HG02759 (cell line): ENCODE measurements at regions not wholly inside any gene's neighbourhood (a gene's known extent, or its start where the extent isn't known, plus 50 kb on each side); places are given as distances from the start of the nearest gene placed in this dataset.
"Not testable (repeated sequence)": the region's sequence is repeated elsewhere in the genome, so short reads cannot be mapped to it uniquely, and the experiment has no call there.

ENCODE experiments used
- ATAC-seq: cut with Tn5 transposase; IDR thresholded peaks from one replicate; pipeline ENCODE4 v1.9.1; 2021; ENCODE audit warnings: mild to moderate bottlenecking, moderate library complexity; ENCODE audit not compliant: unreplicated experiment

GRCh38 chr16:13453938-13454553 is 465.9 kb upstream of the ERCC4 start:
- ATAC-seq: no peak

GRCh38 chr16:13463619-13464018 is 456.3 kb upstream of the ERCC4 start:
- ATAC-seq: no peak

- no peak for ATAC-seq
These were observed 448.9 kb upstream of the ERCC4 start for GRCh38 chr16:13471036-13471435.

- no peak for ATAC-seq
These were observed 441.0 kb upstream of the ERCC4 start for GRCh38 chr16:13478991-13479390.

GRCh38 chr16:13479549-13479948 is 440.4 kb upstream of the ERCC4 start:
- no peak for ATAC-seq

GRCh38 chr16:13480801-13481200 is 439.2 kb upstream of the ERCC4 start:
- no peak for ATAC-seq

- ATAC-seq: no peak
These were observed 436.8 kb upstream of the ERCC4 start for GRCh38 chr16:13483121-13483520.

GRCh38 chr16:13489416-13489815 is 430.5 kb upstream of the ERCC4 start:
- not testable (repeated sequence) for ATAC-seq

GRCh38 chr16:13492046-13492445 is 427.9 kb upstream of the ERCC4 start:
- no peak for ATAC-seq

GRCh38 chr16:13503960-13504635 is 415.9 kb upstream of the ERCC4 start:
- no peak for ATAC-seq

- ATAC-seq: no peak
These were observed 412.4 kb upstream of the ERCC4 start for GRCh38 chr16:13507530-13507929.

- no peak for ATAC-seq
These were observed 409.4 kb upstream of the ERCC4 start for GRCh38 chr16:13510425-13511151.

GRCh38 chr16:13517841-13518240 is 402.1 kb upstream of the ERCC4 start:
- ATAC-seq: no peak

- no peak for ATAC-seq
These were observed 400.1 kb upstream of the ERCC4 start for GRCh38 chr16:13519871-13520270.

GRCh38 chr16:13521356-13521755 is 398.6 kb upstream of the ERCC4 start:
- no peak for ATAC-seq

- no peak for ATAC-seq
These were observed 392.6 kb upstream of the ERCC4 start for GRCh38 chr16:13527332-13527731.

GRCh38 chr16:13528691-13529090 is 391.3 kb upstream of the ERCC4 start:
- no peak for ATAC-seq

GRCh38 chr16:13529193-13529982 is 390.6 kb upstream of the ERCC4 start:
- ATAC-seq: no peak

GRCh38 chr16:13540771-13541170 is 379.2 kb upstream of the ERCC4 start:
- no peak for ATAC-seq

GRCh38 chr16:13542284-13542683 is 377.7 kb upstream of the ERCC4 start:
- no peak for ATAC-seq

- ATAC-seq: no peak
These were observed 376.1 kb upstream of the ERCC4 start for GRCh38 chr16:13543850-13544249.
